GM12875 (cell line): ENCODE measurements at regions not wholly inside any gene's neighbourhood (a gene's known extent, or its start where the extent isn't known, plus 50 kb on each side); places are given as distances from the start of the nearest gene placed in this dataset.

Experiments used
- H3K4me3 ChIP-seq: one replicate; pipeline ENCODE4 v1.5.1; 2011; ENCODE audit warnings: low read depth, low read length, control low read depth
- TF ChIP-seq, protein P1 (sequence below): IDR thresholded peaks from 2 replicates; pipeline ENCODE4 v1.5.1; 2011; ENCODE audit warnings: low read depth, mild to moderate bottlenecking, control low read depth, inconsistent platforms, low read length, moderate library complexity, borderline replicate concordance; ENCODE audit not compliant: insufficient read depth

DNA sequence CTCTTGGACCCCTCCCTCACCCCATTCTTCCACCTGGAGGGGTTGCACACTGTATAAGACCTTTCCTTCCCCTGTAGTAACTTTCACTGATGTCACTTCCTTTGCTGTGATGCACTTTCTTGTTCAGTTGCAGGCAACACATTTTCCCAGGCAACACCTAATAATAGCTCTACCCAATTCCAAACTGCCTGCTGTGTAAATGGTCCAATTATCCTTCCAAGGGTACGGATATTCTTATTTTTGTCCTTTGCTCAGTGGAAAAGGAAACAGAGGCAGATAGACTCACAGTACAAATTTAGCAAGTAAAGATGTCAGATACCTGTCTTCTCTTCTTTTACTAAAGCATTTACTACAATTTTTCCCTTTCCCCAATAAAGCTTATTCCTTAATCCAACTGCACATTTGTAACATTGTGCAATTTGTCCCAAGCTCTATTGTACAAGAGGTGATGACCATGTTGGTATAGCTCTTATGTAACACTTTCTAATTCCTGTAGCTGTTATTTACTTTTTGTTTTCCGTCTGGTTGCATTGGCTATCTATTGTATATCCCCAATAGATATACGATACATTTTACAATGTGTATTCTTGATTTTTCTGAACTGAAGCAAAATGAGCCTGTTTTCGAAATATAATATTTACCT lies 69.1 kb upstream of the NPFFR2 start:
- TF ChIP-seq, protein P1, sequence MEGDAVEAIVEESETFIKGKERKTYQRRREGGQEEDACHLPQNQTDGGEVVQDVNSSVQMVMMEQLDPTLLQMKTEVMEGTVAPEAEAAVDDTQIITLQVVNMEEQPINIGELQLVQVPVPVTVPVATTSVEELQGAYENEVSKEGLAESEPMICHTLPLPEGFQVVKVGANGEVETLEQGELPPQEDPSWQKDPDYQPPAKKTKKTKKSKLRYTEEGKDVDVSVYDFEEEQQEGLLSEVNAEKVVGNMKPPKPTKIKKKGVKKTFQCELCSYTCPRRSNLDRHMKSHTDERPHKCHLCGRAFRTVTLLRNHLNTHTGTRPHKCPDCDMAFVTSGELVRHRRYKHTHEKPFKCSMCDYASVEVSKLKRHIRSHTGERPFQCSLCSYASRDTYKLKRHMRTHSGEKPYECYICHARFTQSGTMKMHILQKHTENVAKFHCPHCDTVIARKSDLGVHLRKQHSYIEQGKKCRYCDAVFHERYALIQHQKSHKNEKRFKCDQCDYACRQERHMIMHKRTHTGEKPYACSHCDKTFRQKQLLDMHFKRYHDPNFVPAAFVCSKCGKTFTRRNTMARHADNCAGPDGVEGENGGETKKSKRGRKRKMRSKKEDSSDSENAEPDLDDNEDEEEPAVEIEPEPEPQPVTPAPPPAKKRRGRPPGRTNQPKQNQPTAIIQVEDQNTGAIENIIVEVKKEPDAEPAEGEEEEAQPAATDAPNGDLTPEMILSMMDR: no peak
- no peak overlapping the region for H3K4me3 ChIP-seq

DNA sequence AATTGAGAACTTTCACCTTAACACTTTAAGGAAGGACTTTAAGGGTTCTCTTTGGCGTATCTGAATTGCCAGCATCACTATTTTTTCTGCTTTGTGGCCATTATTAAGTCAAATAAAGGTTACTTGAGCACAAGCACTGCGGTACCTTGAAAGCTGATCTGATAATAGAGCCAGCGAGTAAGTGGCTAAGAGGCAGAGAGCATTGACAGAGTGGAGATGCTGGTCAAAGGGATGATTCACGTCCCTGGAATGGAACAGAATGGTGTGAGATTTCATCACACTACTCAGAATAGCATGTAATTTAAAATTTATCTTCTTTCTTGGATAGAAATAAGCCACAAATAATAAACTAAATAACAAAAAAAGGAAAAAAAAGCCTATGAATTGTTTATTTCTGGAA lies 57.1 kb upstream of the NPFFR2 start:
- TF ChIP-seq, protein P1: no peak
- H3K4me3 ChIP-seq: no peak overlapping the region

- TF ChIP-seq, protein P1: no peak
- H3K4me3 ChIP-seq: no peak overlapping the region
Observed at GRCh38 chr4:71976523-71976922, 55.3 kb upstream of the NPFFR2 start.

DNA sequence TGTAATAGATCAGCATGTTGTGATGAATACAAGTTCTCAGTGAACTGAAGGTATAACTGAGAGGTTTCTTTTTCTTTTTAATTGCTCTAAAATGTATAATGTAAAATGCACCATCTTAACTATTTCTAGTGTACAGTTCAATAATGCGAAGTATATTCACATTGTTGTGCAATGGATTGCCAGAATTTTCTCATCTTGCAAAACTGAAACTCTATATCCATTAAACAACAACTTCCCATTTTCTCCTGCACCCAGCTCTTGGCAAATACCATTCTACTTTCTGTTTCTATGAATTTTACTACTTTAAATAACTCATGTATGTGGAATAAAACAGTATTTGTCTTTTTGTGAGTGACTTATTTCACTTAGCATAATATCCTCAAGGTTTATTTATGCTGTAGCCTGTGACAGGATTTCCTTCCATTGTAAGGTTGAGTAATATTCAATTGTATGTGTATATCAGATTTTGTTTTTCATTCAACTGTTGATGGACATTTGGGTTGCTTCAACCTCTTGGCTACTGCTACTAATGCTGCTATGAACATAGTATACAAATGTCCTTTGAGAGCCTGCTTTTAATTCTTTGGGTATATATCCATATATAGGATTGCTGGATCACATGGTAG lies 53.5 kb upstream of the NPFFR2 start:
- H3K4me3 ChIP-seq: no peak overlapping the region

GRCh38 chr4:71980976-71981375 lies 50.8 kb upstream of the NPFFR2 start:
- no peak overlapping the region for H3K4me3 ChIP-seq
- TF ChIP-seq, protein P1: no peak

More for the DNA sequence above, 53.5 kb upstream of the NPFFR2 start:
- TF ChIP-seq, protein P1: no peak
